GM12878 (cell line): ENCODE measurements at regions not wholly inside any gene's neighbourhood (a gene's known extent, or its start where the extent isn't known, plus 50 kb on each side); places are given as distances from the start of the nearest gene placed in this dataset.

ENCODE experiments used
- ATAC-seq: fragments of 200-7000 bp; cut with Tn5 transposase; 3 replicates; pipeline ENCODE4 v1.9.1; 2020; ENCODE audit warnings: mild to moderate bottlenecking, moderate library complexity
- BruUV-seq: library from RNA; stranded (reverse); fragments of 400-500 nt; replicated peaks from 2 replicates; lab custom pipeline; 2021; lab: Mats Ljungman, UMichigan
- CTCF ChIA-PET: fragments of 300-600 bp; sonication (Branson Sonifier 250); formaldehyde crosslinking; extraction: SDS; loops from one replicate; lab custom pipeline; 2021; ENCODE audit warnings: inconsistent platforms; lab: Yijun Ruan, JAX
- POLR2A ChIA-PET: fragments of 350-600 bp; formaldehyde crosslinking; extraction: SDS; loops from one replicate; lab custom pipeline; 2021; ENCODE audit warnings: inconsistent platforms; lab: Charles Lee
- RAD21 ChIA-PET: fragments of 300-600 bp; sonication (Branson Sonifier 250); formaldehyde crosslinking; loops from one replicate; lab custom pipeline; 2023; ENCODE audit warnings: antibody characterized with exemption; ENCODE audit not compliant: unreplicated experiment; lab: Charles Lee
- SMC1A ChIA-PET: fragments of 300-600 bp; sonication (Branson Sonifier 250); formaldehyde crosslinking; loops from one replicate; lab custom pipeline; 2023; ENCODE audit not compliant: unreplicated experiment, uncharacterized antibody; lab: Charles Lee
- DNase-seq: peaks from one replicate; pipeline ENCODE4 v3.0.0-alpha.2; 2011; ENCODE audit warnings: low read depth, low spot score
- FAIRE-seq: peaks from 3 replicates; lab custom pipeline; 2011; peaks lifted over from hg19 to GRCh38; lab: Jason Lieb, UNC
- H2AFZ ChIP-seq: 2 replicates; pipeline ENCODE4 v1.6.0; 2011; ENCODE audit warnings: low read depth, low read length, control low read depth; ENCODE audit not compliant: control insufficient read depth
- H3K27ac ChIP-seq: 2 replicates; pipeline ENCODE4 v1.5.1; 2011; ENCODE audit warnings: control low read depth; ENCODE audit not compliant: control insufficient read depth, insufficient read depth
- H3K27me3 ChIP-seq, 2 experiments: replicated peaks in 1 of 2; 2 replicates each; pipeline versions ENCODE4 v1.6.0 to v1.6.1; 2011; ENCODE audit warnings: low read length in 1 of 2; ENCODE audit not compliant: control insufficient read depth in 2 of 2, insufficient read depth in 2 of 2
- H3K36me3 ChIP-seq, 2 experiments: 2 replicates each; pipeline ENCODE4 v1.5.1; 2011; ENCODE audit warnings: low read length in 1 of 2; ENCODE audit not compliant: control insufficient read depth in 2 of 2, insufficient read depth in 2 of 2
- H3K4me1 ChIP-seq: 2 replicates; pipeline ENCODE4 v1.6.1; 2011; ENCODE audit warnings: mild to moderate bottlenecking, low read length, moderate library complexity, mixed read lengths; ENCODE audit not compliant: control insufficient read depth, insufficient read depth
- H3K4me2 ChIP-seq: 2 replicates; pipeline ENCODE4 v1.6.0; 2011; ENCODE audit warnings: control low read depth; ENCODE audit not compliant: control insufficient read depth, insufficient read depth
- H3K4me3 ChIP-seq: fragments of 200-600 bp; sonication (generic); 2 replicates; pipeline ENCODE4 v1.5.1; 2016
- H3K79me2 ChIP-seq: 2 replicates; pipeline ENCODE4 v1.6.0; 2011; ENCODE audit warnings: low read length; ENCODE audit not compliant: control insufficient read depth, insufficient read depth
- H3K9ac ChIP-seq: 2 replicates; pipeline ENCODE4 v1.8.0; 2011; ENCODE audit warnings: low read length, control low read depth, mixed read lengths; ENCODE audit not compliant: control insufficient read depth, insufficient read depth
- H3K9me3 ChIP-seq: replicated peaks from 3 replicates; pipeline ENCODE4 v1.5.1; 2011; ENCODE audit warnings: mild to moderate bottlenecking, low read length; ENCODE audit not compliant: control insufficient read depth, insufficient read depth
- H4K20me1 ChIP-seq: 2 replicates; pipeline ENCODE4 v1.6.0; 2011; ENCODE audit not compliant: control insufficient read depth, insufficient read depth
- ATF2 ChIP-seq: IDR thresholded peaks from 2 replicates; pipeline ENCODE4 v1.6.1; 2012; ENCODE audit warnings: low read length, inconsistent platforms
- ETV6 ChIP-seq, 2 experiments: fragments of 450-650 bp in 1 of 2; IDR thresholded peaks in 1 of 2; conservative IDR thresholded peaks in 1 of 2; 2 replicates each; pipeline ENCODE4 v1.6.1; 2014; ENCODE audit warnings: antibody characterized with exemption in 1 of 2, borderline replicate concordance in 1 of 2, low read depth in 1 of 2, mild to moderate bottlenecking in 1 of 2, moderate library complexity in 1 of 2
- EZH2 ChIP-seq: IDR thresholded peaks from 2 replicates; pipeline ENCODE4 v1.6.1; 2012; ENCODE audit warnings: low read depth, mild to moderate bottlenecking, control low read depth, inconsistent platforms, low read length, borderline replicate concordance; ENCODE audit not compliant: control insufficient read depth
- JUNB ChIP-seq: IDR thresholded peaks from 2 replicates; pipeline ENCODE4 v1.6.1; 2016; ENCODE audit warnings: antibody characterized with exemption, mild to moderate bottlenecking
- MLLT1 ChIP-seq: fragments of 450-650 bp; IDR thresholded peaks from 2 replicates; pipeline ENCODE4 v1.6.1; 2016; ENCODE audit warnings: mild to moderate bottlenecking
- NR2C1 ChIP-seq: fragments of 450-650 bp; IDR thresholded peaks from 2 replicates; pipeline ENCODE4 v1.6.1; 2017; ENCODE audit warnings: antibody characterized with exemption, mild to moderate bottlenecking, moderate library complexity
- PAX5 ChIP-seq: IDR thresholded peaks from 2 replicates; pipeline ENCODE4 v1.6.1; 2011; ENCODE audit warnings: low read depth, low read length, borderline replicate concordance
- SUPT20H ChIP-seq: IDR thresholded peaks from 2 replicates; pipeline ENCODE4 v1.6.1; 2011; ENCODE audit warnings: low read depth, mild to moderate bottlenecking, low read length, moderate library complexity, borderline replicate concordance; ENCODE audit not compliant: control insufficient read depth
- TCF12 ChIP-seq: IDR thresholded peaks from 2 replicates; pipeline ENCODE4 v1.6.1; 2011; ENCODE audit warnings: low read depth, mild to moderate bottlenecking, low read length
- TCF3 ChIP-seq: IDR thresholded peaks from 2 replicates; pipeline ENCODE4 v1.6.1; 2012; ENCODE audit warnings: low read depth, mild to moderate bottlenecking, low read length, borderline replicate concordance; ENCODE audit not compliant: insufficient read depth
- ZNF274 ChIP-seq: IDR thresholded peaks from one replicate; pipeline ENCODE4 v1.8.0; 2011; ENCODE audit not compliant: insufficient read length, insufficient read depth
- WGBS: methylation state at CpG from one replicate; pipeline ENCODE4 v1.1.6; 2016; ENCODE audit warnings: low lambda C conversion rate; ENCODE audit not compliant: insufficient replicate concordance, insufficient coverage; ENCODE audit errors: missing lambda C conversion rate; 5-methylcytosine and 5-hydroxymethylcytosine counted together
- in situ Hi-C: fragments of 300-500 bp; cut with MboI; formaldehyde crosslinking; loops from 9 replicates; pipeline ENCODE4 v1.14.3; 2018; ENCODE audit warnings: mixed read lengths
- intact Hi-C: fragments of 100-400 bp; cut with micrococcal nuclease; formaldehyde crosslinking; loops from one replicate; pipeline ENCODE4 v1.14.2; 2022; ENCODE audit not compliant: unreplicated experiment

- intact Hi-C loops (no loop called here), in situ Hi-C loops (no loop called here)
- RAD21 ChIA-PET = no interaction called here
- H3K9ac ChIP-seq = no peak overlapping the region
- H3K79me2 ChIP-seq = no peaks in the 10 kb centered on the region
- no peaks in the 10 kb centered on the region for H3K36me3 ChIP-seq
- H2AFZ ChIP-seq = no peak overlapping the region
- H3K9me3 ChIP-seq = no peaks in the 10 kb centered on the region; the same call in 2 of the 3 replicates
- POLR2A ChIA-PET = no interaction called here
- FAIRE-seq (no peak), ATAC-seq (no peak), DNase-seq (no peak)
- H3K4me2 ChIP-seq = no peak overlapping the region
- H3K27me3 ChIP-seq = no peaks in the 10 kb centered on the region
- no peaks in the 10 kb centered on the region for H3K4me1 ChIP-seq
- no peak overlapping the region for H3K4me3 ChIP-seq
- no peak overlapping the region for H3K27ac ChIP-seq
- H4K20me1 ChIP-seq = no peaks in the 10 kb centered on the region
- SMC1A ChIA-PET = no interaction called here
- BruUV-seq = no TSS peak
- CTCF ChIA-PET = no interaction called here
- TF ChIP-seq ETV6 (conservative IDR thresholded peaks at IDR 0.05 in 1 of 2, IDR thresholded peaks at IDR 0.05 in 1 of 2; ENCODE audit: borderline replicate concordance in 1 of 2, low read depth in 1 of 2) (no peak), MLLT1 (no peak), PAX5 (no peak), NR2C1 (no peak), SUPT20H (no peak), ATF2 (no peak), ZNF274 (no peak), JUNB (no peak), TCF3 (no peak), EZH2 (no peak), TCF12 (no peak)
- 6% methylated on average over 1 of the region's 1 CpG for WGBS
Measured at GRCh38 chr14:44040561-44040960, 466.5 kb downstream of the FSCB start.
